Mesothelial cell of epicardium (in vitro differentiated cells): ENCODE measurements at regions not wholly inside any gene's neighbourhood (a gene's known extent, or its start where the extent isn't known, plus 50 kb on each side); places are given as distances from the start of the nearest gene placed in this dataset.

Experiments used
- DNase-seq, 2 experiments: peaks; one replicate each; pipeline ENCODE4 v3.0.0; 2021; ENCODE audit warnings: low spot score in 2 of 2; ENCODE audit not compliant: unreplicated experiment in 2 of 2
- H3K27ac Mint-ChIP-seq: 2 replicates; pipeline ENCODE4 v1.8.0; 2021; ENCODE audit warnings: mixed read lengths
- H3K27me3 Mint-ChIP-seq: 2 replicates; pipeline ENCODE4 v1.8.0; 2021; ENCODE audit warnings: low read depth, mixed read lengths
- H3K36me3 Mint-ChIP-seq: 2 replicates; pipeline ENCODE4 v1.8.0; 2021; ENCODE audit warnings: mixed read lengths
- H3K4me1 Mint-ChIP-seq: 2 replicates; pipeline ENCODE4 v1.8.0; 2021; ENCODE audit warnings: mixed read lengths
- H3K4me3 Mint-ChIP-seq: 2 replicates; pipeline ENCODE4 v1.8.0; 2021; ENCODE audit warnings: mild to moderate bottlenecking, moderate library complexity, mixed read lengths
- H3K9me3 Mint-ChIP-seq: 2 replicates; pipeline ENCODE4 v1.8.0; 2021; ENCODE audit warnings: mixed read lengths
- TF ChIP-seq, protein P1 (sequence below): fragments of 200-600 bp; sonication (generic); IDR thresholded peaks from one replicate; pipeline ENCODE4 v1.5.0; 2021; ENCODE audit warnings: antibody characterized with exemption; ENCODE audit not compliant: unreplicated experiment

- peaks cover 6% of the 10 kb centered on the region for H3K36me3 Mint-ChIP-seq
- H3K27ac Mint-ChIP-seq = no peak overlapping the region
- H3K9me3 Mint-ChIP-seq = peaks cover 38% of the 10 kb centered on the region
- TF ChIP-seq, protein P1, sequence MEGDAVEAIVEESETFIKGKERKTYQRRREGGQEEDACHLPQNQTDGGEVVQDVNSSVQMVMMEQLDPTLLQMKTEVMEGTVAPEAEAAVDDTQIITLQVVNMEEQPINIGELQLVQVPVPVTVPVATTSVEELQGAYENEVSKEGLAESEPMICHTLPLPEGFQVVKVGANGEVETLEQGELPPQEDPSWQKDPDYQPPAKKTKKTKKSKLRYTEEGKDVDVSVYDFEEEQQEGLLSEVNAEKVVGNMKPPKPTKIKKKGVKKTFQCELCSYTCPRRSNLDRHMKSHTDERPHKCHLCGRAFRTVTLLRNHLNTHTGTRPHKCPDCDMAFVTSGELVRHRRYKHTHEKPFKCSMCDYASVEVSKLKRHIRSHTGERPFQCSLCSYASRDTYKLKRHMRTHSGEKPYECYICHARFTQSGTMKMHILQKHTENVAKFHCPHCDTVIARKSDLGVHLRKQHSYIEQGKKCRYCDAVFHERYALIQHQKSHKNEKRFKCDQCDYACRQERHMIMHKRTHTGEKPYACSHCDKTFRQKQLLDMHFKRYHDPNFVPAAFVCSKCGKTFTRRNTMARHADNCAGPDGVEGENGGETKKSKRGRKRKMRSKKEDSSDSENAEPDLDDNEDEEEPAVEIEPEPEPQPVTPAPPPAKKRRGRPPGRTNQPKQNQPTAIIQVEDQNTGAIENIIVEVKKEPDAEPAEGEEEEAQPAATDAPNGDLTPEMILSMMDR = no peak
- H3K4me3 Mint-ChIP-seq = no peak overlapping the region
- H3K27me3 Mint-ChIP-seq = no peaks in the 10 kb centered on the region
- DNase-seq = no peak
- no peaks in the 10 kb centered on the region for H3K4me1 Mint-ChIP-seq
Measured at GRCh38 chr1:187951817-187952216, 1123.1 kb downstream of the PLA2G4A start.

- Mint-ChIP-seq H3K4me3 (no peak overlapping the region), H3K27ac (no peak overlapping the region), H3K36me3 (peaks cover 3% of the 10 kb centered on the region), H3K4me1 (peaks cover 3% of the 10 kb centered on the region), H3K27me3 (no peaks in the 10 kb centered on the region), H3K9me3 (peaks cover 35% of the 10 kb centered on the region)
- TF ChIP-seq, protein P1 = no peak
- no peak for DNase-seq
Measured at GRCh38 chr1:187952446-187952845, 1123.7 kb downstream of the PLA2G4A start.

- no peak for DNase-seq
- TF ChIP-seq, protein P1 = no peak
- no peak overlapping the region for H3K4me3 Mint-ChIP-seq
- no peaks in the 10 kb centered on the region for H3K27me3 Mint-ChIP-seq
- peak overlapping the region; percentile 45 for H3K27ac Mint-ChIP-seq
- H3K36me3 Mint-ChIP-seq = peaks cover 3% of the 10 kb centered on the region
- H3K4me1 Mint-ChIP-seq = peaks cover 6% of the 10 kb centered on the region
- peaks cover 20% of the 10 kb centered on the region for H3K9me3 Mint-ChIP-seq
Measured at GRCh38 chr1:187956975-187957374, 1128.2 kb downstream of the PLA2G4A start.

- Mint-ChIP-seq H3K36me3 (no peaks in the 10 kb centered on the region), H3K4me3 (no peak overlapping the region), H3K27ac (no peak overlapping the region), H3K4me1 (peaks cover 6% of the 10 kb centered on the region), H3K27me3 (no peaks in the 10 kb centered on the region), H3K9me3 (peaks cover 10% of the 10 kb centered on the region)
- no peak for DNase-seq
- TF ChIP-seq, protein P1 = no peak
Measured at GRCh38 chr1:187958207-187958606, 1129.5 kb downstream of the PLA2G4A start.

GRCh38 chr1:187959062-187959461 lies 1130.3 kb downstream of the PLA2G4A start:
- no peak for DNase-seq
- no peak overlapping the region for H3K27ac Mint-ChIP-seq
- TF ChIP-seq, protein P1 = no peak
- H3K4me3 Mint-ChIP-seq = no peak overlapping the region
- H3K9me3 Mint-ChIP-seq = peaks cover 4% of the 10 kb centered on the region
- H3K27me3 Mint-ChIP-seq = no peaks in the 10 kb centered on the region
- no peaks in the 10 kb centered on the region for H3K36me3 Mint-ChIP-seq
- peaks cover 6% of the 10 kb centered on the region for H3K4me1 Mint-ChIP-seq

- Mint-ChIP-seq H3K4me3 (no peak overlapping the region), H3K27ac (no peak overlapping the region)
Measured at GRCh38 chr1:187960125-187960638, 1131.4 kb downstream of the PLA2G4A start.

More at GRCh38 chr1:187960125-187960638, 1131.4 kb downstream of the PLA2G4A start:
- Mint-ChIP-seq H3K36me3 (no peaks in the 10 kb centered on the region), H3K9me3 (peaks cover 3% of the 10 kb centered on the region), H3K4me1 (peaks cover 6% of the 10 kb centered on the region), H3K27me3 (no peaks in the 10 kb centered on the region)
- no peak for DNase-seq
- TF ChIP-seq, protein P1 = no peak
